HCT116 (cell line): ENCODE measurements at regions not wholly inside any gene's neighbourhood (a gene's known extent, or its start where the extent isn't known, plus 50 kb on each side); places are given as distances from the start of the nearest gene placed in this dataset.

Experiments
- ATAC-seq: fragments of 200-7000 bp; cut with Tn5 transposase; 2 replicates; pipeline ENCODE4 v1.9.1; 2020; ENCODE audit warnings: mild to moderate bottlenecking, moderate library complexity
- BruUV-seq: library from RNA; stranded (reverse); fragments of 400-500 nt; replicated peaks from 2 replicates; lab custom pipeline; 2021; lab: Mats Ljungman, UMichigan
- CTCF ChIA-PET: fragments of 300-600 bp; sonication (Branson Sonifier 250); formaldehyde crosslinking; loops from one replicate; lab custom pipeline; 2021; ENCODE audit warnings: antibody characterized with exemption; lab: Charles Lee
- POLR2A ChIA-PET: fragments of 300-600, 350-600 bp; sonication (Branson Sonifier 250); formaldehyde crosslinking; loops from one replicate; lab custom pipeline; 2021; ENCODE audit warnings: antibody characterized with exemption; lab: Charles Lee
- RAD21 ChIA-PET, 2 experiments: fragments of 300-600 bp; sonication (Branson Sonifier 250); formaldehyde crosslinking; loops; one replicate each; lab custom pipeline; 2023; ENCODE audit warnings: low total read pairs in 2 of 2; ENCODE audit not compliant: uncharacterized antibody in 2 of 2, unreplicated experiment in 2 of 2, low non-redundant PET in 1 of 2; lab: Charles Lee
- DNase-seq: peaks from one replicate; pipeline ENCODE4 v3.0.0-alpha.2; 2010; ENCODE audit warnings: low read depth, low spot score
- H2AFZ ChIP-seq: fragments of 200-600 bp; shearing (Covaris generic), sonication (generic); 2 replicates; pipeline ENCODE4 v1.6.1; 2017; ENCODE audit warnings: low read depth, mixed run types, mixed read lengths, antibody characterized with exemption, low read length; ENCODE audit not compliant: poor library complexity, severe bottlenecking
- H3K27ac ChIP-seq: 2 replicates; pipeline ENCODE4 v1.5.1; 2012; ENCODE audit warnings: low read depth, low read length
- H3K27me3 ChIP-seq: fragments of 200-600 bp; sonication (generic); 2 replicates; pipeline ENCODE4 v1.6.1; 2016; ENCODE audit warnings: mixed run types, low read length, mixed read lengths; ENCODE audit not compliant: insufficient read depth
- H3K36me3 ChIP-seq, 2 experiments: fragments of 200-500 bp in 1 of 2; fragments of 200-600 bp in 1 of 2; sonication (Bioruptor generic) in 1 of 2; sonication (generic) in 1 of 2; 2 replicates each; pipeline versions ENCODE4 v1.5.1 to v1.6.1; 2014 to 2016; ENCODE audit warnings: low read length in 2 of 2, inconsistent platforms in 1 of 2, mixed read lengths in 1 of 2, mixed run types in 1 of 2; ENCODE audit not compliant: insufficient read depth in 2 of 2, control insufficient read depth in 1 of 2
- H3K4me1 ChIP-seq, 2 experiments: fragments of 200-600 bp in 1 of 2; sonication (generic) in 1 of 2; 2 replicates each; pipeline versions ENCODE4 v1.5.1 to v1.6.1; 2012 to 2017; ENCODE audit warnings: low read length in 2 of 2, inconsistent platforms in 1 of 2, mild to moderate bottlenecking in 1 of 2, mixed read lengths in 1 of 2, mixed run types in 1 of 2, moderate library complexity in 1 of 2; ENCODE audit not compliant: insufficient read depth in 2 of 2, control insufficient read depth in 1 of 2
- H3K4me2 ChIP-seq: fragments of 200-600 bp; sonication (generic); 2 replicates; pipeline ENCODE4 v1.6.1; 2017; ENCODE audit warnings: mixed run types, low read length, mixed read lengths
- H3K4me3 ChIP-seq, 2 experiments: fragments of 200-600 bp in 1 of 2; sonication (generic) in 1 of 2; replicated peaks in 1 of 2; 2 replicates each; pipeline ENCODE4 v1.5.1; 2011 to 2016; ENCODE audit warnings: low read length in 2 of 2, control low read depth in 1 of 2, low read depth in 1 of 2, mild to moderate bottlenecking in 1 of 2, mixed read lengths in 1 of 2, mixed run types in 1 of 2
- H3K79me2 ChIP-seq: fragments of 200-600 bp; sonication (generic); 2 replicates; pipeline ENCODE4 v1.6.1; 2017; ENCODE audit warnings: mild to moderate bottlenecking, mixed run types, low read length, moderate library complexity, mixed read lengths; ENCODE audit not compliant: insufficient read depth
- H3K9ac ChIP-seq: fragments of 200-600 bp; sonication (generic); 2 replicates; pipeline ENCODE4 v1.6.1; 2016; ENCODE audit warnings: low read length, mixed read lengths
- H3K9me2 ChIP-seq: fragments of 200-600 bp; sonication (generic), shearing (Covaris generic); 2 replicates; pipeline ENCODE4 v1.6.1; 2017; ENCODE audit warnings: mixed run types, mild to moderate bottlenecking, moderate library complexity; ENCODE audit not compliant: insufficient read depth
- H3K9me3 ChIP-seq, 2 experiments: fragments of 200-500 bp in 1 of 2; fragments of 200-600 bp in 1 of 2; sonication (Bioruptor generic) in 1 of 2; sonication (generic) in 1 of 2; 2 replicates each; pipeline ENCODE4 v1.6.1; 2014 to 2017; ENCODE audit warnings: low read length in 2 of 2, mixed read lengths in 2 of 2, inconsistent platforms in 1 of 2, low read depth in 1 of 2, mild to moderate bottlenecking in 1 of 2, mixed run types in 1 of 2, moderate library complexity in 1 of 2; ENCODE audit not compliant: control insufficient read depth in 1 of 2, insufficient read depth in 1 of 2
- H4K20me1 ChIP-seq: fragments of 200-600 bp; sonication (generic), shearing (Covaris generic); 2 replicates; pipeline ENCODE4 v1.6.1; 2017; ENCODE audit warnings: mixed run types, mild to moderate bottlenecking, moderate library complexity; ENCODE audit not compliant: insufficient read depth
- CBX3 ChIP-seq: IDR thresholded peaks from 2 replicates; pipeline ENCODE4 v1.6.1; 2012; ENCODE audit warnings: low read depth
- CEBPB ChIP-seq: IDR thresholded peaks from 2 replicates; pipeline ENCODE4 v1.6.1; 2012; ENCODE audit warnings: low read depth
- ELF1 ChIP-seq: IDR thresholded peaks from 2 replicates; pipeline ENCODE4 v1.6.1; 2012; ENCODE audit warnings: low read depth, borderline replicate concordance
- EZH2phosphoT487 ChIP-seq: fragments of 200-600 bp; IDR thresholded peaks from 2 replicates; pipeline ENCODE4 v1.6.1; 2018; ENCODE audit warnings: antibody characterized with exemption, borderline replicate concordance
- JUND ChIP-seq: IDR thresholded peaks from 2 replicates; pipeline ENCODE4 v1.6.1; 2012
- POLR2A ChIP-seq: IDR thresholded peaks from 2 replicates; pipeline ENCODE4 v1.7.0; 2011; ENCODE audit warnings: borderline replicate concordance; ENCODE audit not compliant: insufficient read depth, insufficient read length; ENCODE audit errors: extremely low read depth
- POLR2AphosphoS5 ChIP-seq: IDR thresholded peaks from 2 replicates; pipeline ENCODE4 v1.6.1; 2011; ENCODE audit warnings: mild to moderate bottlenecking, low read depth, low read length, moderate library complexity
- SP1 ChIP-seq: IDR thresholded peaks from 2 replicates; pipeline ENCODE4 v1.6.1; 2012; ENCODE audit warnings: low read depth
- SRF ChIP-seq: IDR thresholded peaks from 2 replicates; pipeline ENCODE4 v1.6.1; 2012; ENCODE audit warnings: low read depth
- TCF7L2 ChIP-seq: IDR thresholded peaks from 2 replicates; pipeline ENCODE4 v1.7.0; 2011; ENCODE audit warnings: borderline replicate concordance, inconsistent platforms; ENCODE audit not compliant: insufficient read depth, insufficient read length; ENCODE audit errors: extremely low read depth
- YY1 ChIP-seq: IDR thresholded peaks from 2 replicates; pipeline ENCODE4 v1.6.1; 2011; ENCODE audit warnings: low read length, low read depth, moderate library complexity, mild to moderate bottlenecking; ENCODE audit not compliant: insufficient replicate concordance; ENCODE audit errors: extremely low read depth
- ZNF274 ChIP-seq: fragments of 200-500 bp; sonication (Bioruptor generic); IDR thresholded peaks from 2 replicates; pipeline ENCODE4 v1.6.1; 2014; ENCODE audit warnings: mild to moderate bottlenecking, low read depth, low read length, inconsistent platforms
- intact Hi-C: fragments of 100-400 bp; cut with micrococcal nuclease; formaldehyde crosslinking; loops from 2 replicates; pipeline ENCODE4 v1.10.0; 2022
- TF ChIP-seq, protein P1 (sequence below): IDR thresholded peaks from 2 replicates; pipeline ENCODE4 v1.6.1; 2012
- TF ChIP-seq, protein P2 (sequence below): IDR thresholded peaks from 2 replicates; pipeline ENCODE4 v1.6.1; 2012
- TF ChIP-seq, protein P3 (sequence below), 3 experiments: fragments of 200-600 bp in 1 of 3; sonication (generic) in 1 of 3; IDR thresholded peaks in 2 of 3; conservative IDR thresholded peaks in 1 of 3; 2 replicates each; pipeline ENCODE4 v1.5.1; 2012 to 2017; ENCODE audit warnings: low read depth in 2 of 3, low read length in 2 of 3, antibody characterized with exemption in 1 of 3, borderline replicate concordance in 1 of 3, control low read depth in 1 of 3, mild to moderate bottlenecking in 1 of 3, mixed read lengths in 1 of 3, mixed run types in 1 of 3, moderate library complexity in 1 of 3; ENCODE audit not compliant: insufficient read depth in 1 of 3
- TF ChIP-seq, protein P4 (sequence below): IDR thresholded peaks from 2 replicates; pipeline ENCODE4 v1.6.1; 2012; ENCODE audit warnings: low read depth

DNA sequence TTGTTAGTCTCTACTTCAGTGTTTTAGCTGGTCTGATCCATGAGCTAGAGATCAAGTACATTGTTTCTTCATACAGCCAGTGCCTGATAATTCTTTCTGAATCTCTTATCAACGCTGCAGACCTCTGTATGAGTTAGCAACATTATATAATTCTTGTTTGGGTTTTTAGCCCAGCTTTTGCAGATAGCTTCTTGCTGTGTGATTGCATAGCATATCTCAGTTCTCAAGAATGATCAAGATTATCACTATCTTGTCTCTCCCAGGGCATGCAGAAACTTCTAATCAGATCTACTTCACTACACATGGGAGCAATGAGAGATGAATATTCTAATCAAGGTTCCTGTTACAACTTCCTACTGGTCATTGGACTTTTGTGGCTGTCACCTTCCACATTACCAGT, 158.3 kb downstream of the FAM174A start:
- no peaks in the 10 kb centered on the region for H3K9me3 ChIP-seq

More for the DNA sequence above, 158.3 kb downstream of the FAM174A start:
- Histone ChIP-seq H3K27ac (no peak overlapping the region), H3K9ac (no peak overlapping the region), H3K27me3 (no peaks in the 10 kb centered on the region)
- CTCF ChIA-PET, result no interaction called here
- no peak for TF ChIP-seq POLR2AphosphoS5
- TF ChIP-seq EZH2phosphoT487, result no peak
- TF ChIP-seq, protein P1, sequence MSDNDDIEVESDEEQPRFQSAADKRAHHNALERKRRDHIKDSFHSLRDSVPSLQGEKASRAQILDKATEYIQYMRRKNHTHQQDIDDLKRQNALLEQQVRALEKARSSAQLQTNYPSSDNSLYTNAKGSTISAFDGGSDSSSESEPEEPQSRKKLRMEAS, result no peak
- no peak for TF ChIP-seq CBX3
- TF ChIP-seq POLR2A, result no peak
- TF ChIP-seq, protein P2, sequence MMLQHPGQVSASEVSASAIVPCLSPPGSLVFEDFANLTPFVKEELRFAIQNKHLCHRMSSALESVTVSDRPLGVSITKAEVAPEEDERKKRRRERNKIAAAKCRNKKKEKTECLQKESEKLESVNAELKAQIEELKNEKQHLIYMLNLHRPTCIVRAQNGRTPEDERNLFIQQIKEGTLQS, result no peak
- TF ChIP-seq ELF1, result no peak
- no peak for TF ChIP-seq YY1
- TF ChIP-seq, protein P3, sequence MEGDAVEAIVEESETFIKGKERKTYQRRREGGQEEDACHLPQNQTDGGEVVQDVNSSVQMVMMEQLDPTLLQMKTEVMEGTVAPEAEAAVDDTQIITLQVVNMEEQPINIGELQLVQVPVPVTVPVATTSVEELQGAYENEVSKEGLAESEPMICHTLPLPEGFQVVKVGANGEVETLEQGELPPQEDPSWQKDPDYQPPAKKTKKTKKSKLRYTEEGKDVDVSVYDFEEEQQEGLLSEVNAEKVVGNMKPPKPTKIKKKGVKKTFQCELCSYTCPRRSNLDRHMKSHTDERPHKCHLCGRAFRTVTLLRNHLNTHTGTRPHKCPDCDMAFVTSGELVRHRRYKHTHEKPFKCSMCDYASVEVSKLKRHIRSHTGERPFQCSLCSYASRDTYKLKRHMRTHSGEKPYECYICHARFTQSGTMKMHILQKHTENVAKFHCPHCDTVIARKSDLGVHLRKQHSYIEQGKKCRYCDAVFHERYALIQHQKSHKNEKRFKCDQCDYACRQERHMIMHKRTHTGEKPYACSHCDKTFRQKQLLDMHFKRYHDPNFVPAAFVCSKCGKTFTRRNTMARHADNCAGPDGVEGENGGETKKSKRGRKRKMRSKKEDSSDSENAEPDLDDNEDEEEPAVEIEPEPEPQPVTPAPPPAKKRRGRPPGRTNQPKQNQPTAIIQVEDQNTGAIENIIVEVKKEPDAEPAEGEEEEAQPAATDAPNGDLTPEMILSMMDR (IDR thresholded peaks at IDR 0.05 in 2 of 3, conservative IDR thresholded peaks at IDR 0.05 in 1 of 3; ENCODE audit: borderline replicate concordance in 1 of 3, insufficient read depth in 1 of 3, low read depth in 2 of 3, low read length in 2 of 3), result no peak
- TF ChIP-seq, protein P4, sequence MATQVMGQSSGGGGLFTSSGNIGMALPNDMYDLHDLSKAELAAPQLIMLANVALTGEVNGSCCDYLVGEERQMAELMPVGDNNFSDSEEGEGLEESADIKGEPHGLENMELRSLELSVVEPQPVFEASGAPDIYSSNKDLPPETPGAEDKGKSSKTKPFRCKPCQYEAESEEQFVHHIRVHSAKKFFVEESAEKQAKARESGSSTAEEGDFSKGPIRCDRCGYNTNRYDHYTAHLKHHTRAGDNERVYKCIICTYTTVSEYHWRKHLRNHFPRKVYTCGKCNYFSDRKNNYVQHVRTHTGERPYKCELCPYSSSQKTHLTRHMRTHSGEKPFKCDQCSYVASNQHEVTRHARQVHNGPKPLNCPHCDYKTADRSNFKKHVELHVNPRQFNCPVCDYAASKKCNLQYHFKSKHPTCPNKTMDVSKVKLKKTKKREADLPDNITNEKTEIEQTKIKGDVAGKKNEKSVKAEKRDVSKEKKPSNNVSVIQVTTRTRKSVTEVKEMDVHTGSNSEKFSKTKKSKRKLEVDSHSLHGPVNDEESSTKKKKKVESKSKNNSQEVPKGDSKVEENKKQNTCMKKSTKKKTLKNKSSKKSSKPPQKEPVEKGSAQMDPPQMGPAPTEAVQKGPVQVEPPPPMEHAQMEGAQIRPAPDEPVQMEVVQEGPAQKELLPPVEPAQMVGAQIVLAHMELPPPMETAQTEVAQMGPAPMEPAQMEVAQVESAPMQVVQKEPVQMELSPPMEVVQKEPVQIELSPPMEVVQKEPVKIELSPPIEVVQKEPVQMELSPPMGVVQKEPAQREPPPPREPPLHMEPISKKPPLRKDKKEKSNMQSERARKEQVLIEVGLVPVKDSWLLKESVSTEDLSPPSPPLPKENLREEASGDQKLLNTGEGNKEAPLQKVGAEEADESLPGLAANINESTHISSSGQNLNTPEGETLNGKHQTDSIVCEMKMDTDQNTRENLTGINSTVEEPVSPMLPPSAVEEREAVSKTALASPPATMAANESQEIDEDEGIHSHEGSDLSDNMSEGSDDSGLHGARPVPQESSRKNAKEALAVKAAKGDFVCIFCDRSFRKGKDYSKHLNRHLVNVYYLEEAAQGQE, result no peak
- no peak for TF ChIP-seq JUND
- no peak for TF ChIP-seq CEBPB
- no peak for TF ChIP-seq ZNF274
- no peak for TF ChIP-seq SP1
- TF ChIP-seq SRF, result no peak
- no peak for TF ChIP-seq TCF7L2
- TF ChIP-seq, all 23 proteins: peak for 0
- no peak overlapping the region for H2AFZ ChIP-seq
- 0 out of 2 replicates have a peak, but pooled peaks cover 3% of the 10 kb centered on the region for H3K9me2 ChIP-seq
- ATAC-seq, result no peak
- H3K79me2 ChIP-seq, result no peaks in the 10 kb centered on the region
- no peak overlapping the region for H3K4me2 ChIP-seq
- no peaks in the 10 kb centered on the region for H3K4me1 ChIP-seq
- intact Hi-C loops, result no loop called here
- H3K36me3 ChIP-seq, result no peaks in the 10 kb centered on the region
- H4K20me1 ChIP-seq, result no peaks in the 10 kb centered on the region
- RAD21 ChIA-PET, result no interaction called here
- DNase-seq, result no peak
- POLR2A ChIA-PET, result no interaction called here
- no peak overlapping the region for H3K4me3 ChIP-seq
- BruUV-seq, result no TSS peak
